HCT116 (cell line): ENCODE measurements at regions not wholly inside any gene's neighbourhood (a gene's known extent, or its start where the extent isn't known, plus 50 kb on each side); places are given as distances from the start of the nearest gene placed in this dataset.

Experiments used
- EZH2 ChIP-seq: fragments of 200-600 bp; sonication (generic); IDR thresholded peaks from 2 replicates; pipeline ENCODE4 v1.6.1; 2017; ENCODE audit warnings: antibody characterized with exemption, mixed run types
- EZH2phosphoT487 ChIP-seq: fragments of 200-600 bp; IDR thresholded peaks from 2 replicates; pipeline ENCODE4 v1.6.1; 2018; ENCODE audit warnings: antibody characterized with exemption, borderline replicate concordance
- POLR2A ChIP-seq: IDR thresholded peaks from 2 replicates; pipeline ENCODE4 v1.7.0; 2011; ENCODE audit warnings: borderline replicate concordance; ENCODE audit not compliant: insufficient read depth, insufficient read length; ENCODE audit errors: extremely low read depth
- POLR2AphosphoS5 ChIP-seq: IDR thresholded peaks from 2 replicates; pipeline ENCODE4 v1.6.1; 2011; ENCODE audit warnings: mild to moderate bottlenecking, low read depth, low read length, moderate library complexity
- TF ChIP-seq, protein P1 (sequence below): IDR thresholded peaks from 2 replicates; pipeline ENCODE4 v1.6.1; 2012
- TF ChIP-seq, protein P2 (sequence below), 3 experiments: fragments of 200-600 bp in 1 of 3; sonication (generic) in 1 of 3; IDR thresholded peaks in 2 of 3; conservative IDR thresholded peaks in 1 of 3; 2 replicates each; pipeline ENCODE4 v1.5.1; 2012 to 2017; ENCODE audit warnings: low read depth in 2 of 3, low read length in 2 of 3, antibody characterized with exemption in 1 of 3, borderline replicate concordance in 1 of 3, control low read depth in 1 of 3, mild to moderate bottlenecking in 1 of 3, mixed read lengths in 1 of 3, mixed run types in 1 of 3, moderate library complexity in 1 of 3; ENCODE audit not compliant: insufficient read depth in 1 of 3
- TF ChIP-seq, protein P3 (sequence below): IDR thresholded peaks from 2 replicates; pipeline ENCODE4 v1.6.1; 2011; ENCODE audit warnings: mild to moderate bottlenecking, low read length, moderate library complexity; ENCODE audit not compliant: insufficient replicate concordance; ENCODE audit errors: extremely low read depth
- TF ChIP-seq, protein P4 (sequence below): IDR thresholded peaks from 2 replicates; pipeline ENCODE4 v1.6.1; 2012; ENCODE audit warnings: low read depth

DNA sequence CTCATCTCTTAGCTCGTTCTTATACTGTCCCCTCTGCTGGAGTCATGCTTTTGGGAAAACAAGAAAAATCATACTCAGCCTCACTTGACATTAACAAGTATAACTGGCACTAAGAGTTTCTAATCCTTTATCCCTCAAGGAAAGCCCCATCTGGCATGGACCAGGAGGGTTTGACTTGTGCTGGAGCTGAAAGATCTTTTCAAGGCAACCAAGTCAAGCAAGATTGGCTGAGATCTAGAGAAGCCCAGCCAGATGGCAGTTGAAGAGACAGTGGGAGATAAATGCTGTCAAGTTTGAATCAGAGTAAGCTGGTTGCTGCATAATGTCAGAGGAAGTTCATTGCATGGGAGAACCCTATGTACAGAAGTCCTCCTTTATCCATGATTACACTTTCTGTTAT, 336.5 kb upstream of the LRP1B start:
- TF ChIP-seq EZH2: no peak
- TF ChIP-seq, protein P1, sequence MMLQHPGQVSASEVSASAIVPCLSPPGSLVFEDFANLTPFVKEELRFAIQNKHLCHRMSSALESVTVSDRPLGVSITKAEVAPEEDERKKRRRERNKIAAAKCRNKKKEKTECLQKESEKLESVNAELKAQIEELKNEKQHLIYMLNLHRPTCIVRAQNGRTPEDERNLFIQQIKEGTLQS: no peak
- TF ChIP-seq, protein P2, sequence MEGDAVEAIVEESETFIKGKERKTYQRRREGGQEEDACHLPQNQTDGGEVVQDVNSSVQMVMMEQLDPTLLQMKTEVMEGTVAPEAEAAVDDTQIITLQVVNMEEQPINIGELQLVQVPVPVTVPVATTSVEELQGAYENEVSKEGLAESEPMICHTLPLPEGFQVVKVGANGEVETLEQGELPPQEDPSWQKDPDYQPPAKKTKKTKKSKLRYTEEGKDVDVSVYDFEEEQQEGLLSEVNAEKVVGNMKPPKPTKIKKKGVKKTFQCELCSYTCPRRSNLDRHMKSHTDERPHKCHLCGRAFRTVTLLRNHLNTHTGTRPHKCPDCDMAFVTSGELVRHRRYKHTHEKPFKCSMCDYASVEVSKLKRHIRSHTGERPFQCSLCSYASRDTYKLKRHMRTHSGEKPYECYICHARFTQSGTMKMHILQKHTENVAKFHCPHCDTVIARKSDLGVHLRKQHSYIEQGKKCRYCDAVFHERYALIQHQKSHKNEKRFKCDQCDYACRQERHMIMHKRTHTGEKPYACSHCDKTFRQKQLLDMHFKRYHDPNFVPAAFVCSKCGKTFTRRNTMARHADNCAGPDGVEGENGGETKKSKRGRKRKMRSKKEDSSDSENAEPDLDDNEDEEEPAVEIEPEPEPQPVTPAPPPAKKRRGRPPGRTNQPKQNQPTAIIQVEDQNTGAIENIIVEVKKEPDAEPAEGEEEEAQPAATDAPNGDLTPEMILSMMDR (IDR thresholded peaks at IDR 0.05 in 2 of 3, conservative IDR thresholded peaks at IDR 0.05 in 1 of 3; ENCODE audit: borderline replicate concordance in 1 of 3, insufficient read depth in 1 of 3, low read depth in 2 of 3, low read length in 2 of 3): no peak
- TF ChIP-seq, protein P3, sequence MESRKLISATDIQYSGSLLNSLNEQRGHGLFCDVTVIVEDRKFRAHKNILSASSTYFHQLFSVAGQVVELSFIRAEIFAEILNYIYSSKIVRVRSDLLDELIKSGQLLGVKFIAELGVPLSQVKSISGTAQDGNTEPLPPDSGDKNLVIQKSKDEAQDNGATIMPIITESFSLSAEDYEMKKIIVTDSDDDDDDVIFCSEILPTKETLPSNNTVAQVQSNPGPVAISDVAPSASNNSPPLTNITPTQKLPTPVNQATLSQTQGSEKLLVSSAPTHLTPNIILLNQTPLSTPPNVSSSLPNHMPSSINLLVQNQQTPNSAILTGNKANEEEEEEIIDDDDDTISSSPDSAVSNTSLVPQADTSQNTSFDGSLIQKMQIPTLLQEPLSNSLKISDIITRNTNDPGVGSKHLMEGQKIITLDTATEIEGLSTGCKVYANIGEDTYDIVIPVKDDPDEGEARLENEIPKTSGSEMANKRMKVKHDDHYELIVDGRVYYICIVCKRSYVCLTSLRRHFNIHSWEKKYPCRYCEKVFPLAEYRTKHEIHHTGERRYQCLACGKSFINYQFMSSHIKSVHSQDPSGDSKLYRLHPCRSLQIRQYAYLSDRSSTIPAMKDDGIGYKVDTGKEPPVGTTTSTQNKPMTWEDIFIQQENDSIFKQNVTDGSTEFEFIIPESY: no peak
- TF ChIP-seq POLR2A: no peak
- TF ChIP-seq, protein P4, sequence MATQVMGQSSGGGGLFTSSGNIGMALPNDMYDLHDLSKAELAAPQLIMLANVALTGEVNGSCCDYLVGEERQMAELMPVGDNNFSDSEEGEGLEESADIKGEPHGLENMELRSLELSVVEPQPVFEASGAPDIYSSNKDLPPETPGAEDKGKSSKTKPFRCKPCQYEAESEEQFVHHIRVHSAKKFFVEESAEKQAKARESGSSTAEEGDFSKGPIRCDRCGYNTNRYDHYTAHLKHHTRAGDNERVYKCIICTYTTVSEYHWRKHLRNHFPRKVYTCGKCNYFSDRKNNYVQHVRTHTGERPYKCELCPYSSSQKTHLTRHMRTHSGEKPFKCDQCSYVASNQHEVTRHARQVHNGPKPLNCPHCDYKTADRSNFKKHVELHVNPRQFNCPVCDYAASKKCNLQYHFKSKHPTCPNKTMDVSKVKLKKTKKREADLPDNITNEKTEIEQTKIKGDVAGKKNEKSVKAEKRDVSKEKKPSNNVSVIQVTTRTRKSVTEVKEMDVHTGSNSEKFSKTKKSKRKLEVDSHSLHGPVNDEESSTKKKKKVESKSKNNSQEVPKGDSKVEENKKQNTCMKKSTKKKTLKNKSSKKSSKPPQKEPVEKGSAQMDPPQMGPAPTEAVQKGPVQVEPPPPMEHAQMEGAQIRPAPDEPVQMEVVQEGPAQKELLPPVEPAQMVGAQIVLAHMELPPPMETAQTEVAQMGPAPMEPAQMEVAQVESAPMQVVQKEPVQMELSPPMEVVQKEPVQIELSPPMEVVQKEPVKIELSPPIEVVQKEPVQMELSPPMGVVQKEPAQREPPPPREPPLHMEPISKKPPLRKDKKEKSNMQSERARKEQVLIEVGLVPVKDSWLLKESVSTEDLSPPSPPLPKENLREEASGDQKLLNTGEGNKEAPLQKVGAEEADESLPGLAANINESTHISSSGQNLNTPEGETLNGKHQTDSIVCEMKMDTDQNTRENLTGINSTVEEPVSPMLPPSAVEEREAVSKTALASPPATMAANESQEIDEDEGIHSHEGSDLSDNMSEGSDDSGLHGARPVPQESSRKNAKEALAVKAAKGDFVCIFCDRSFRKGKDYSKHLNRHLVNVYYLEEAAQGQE: no peak
- no peak for TF ChIP-seq POLR2AphosphoS5
- no peak for TF ChIP-seq EZH2phosphoT487
